NT2/D1 (cell line): ENCODE measurements at regions not wholly inside any gene's neighbourhood (a gene's known extent, or its start where the extent isn't known, plus 50 kb on each side); places are given as distances from the start of the nearest gene placed in this dataset.
A peak's percentile ranks its signal among the peaks of the same experiment; 100 is the strongest.

Experiments
- DNase-seq: peaks from one replicate; pipeline ENCODE4 v3.0.0-alpha.2; 2011; ENCODE audit warnings: low read depth, low spot score
- H3K27me3 ChIP-seq: 2 replicates; pipeline ENCODE4 v1.6.0; 2011; ENCODE audit warnings: mild to moderate bottlenecking; ENCODE audit not compliant: insufficient read length, insufficient read depth
- H3K36me3 ChIP-seq: 2 replicates; pipeline ENCODE4 v1.6.1; 2011; ENCODE audit warnings: mild to moderate bottlenecking, low read length, mixed read lengths; ENCODE audit not compliant: insufficient read depth, insufficient read length
- H3K4me1 ChIP-seq: 2 replicates; pipeline ENCODE4 v1.5.1; 2011; ENCODE audit not compliant: insufficient read depth, insufficient read length
- H3K4me3 ChIP-seq: 2 replicates; pipeline ENCODE4 v1.5.1; 2011; ENCODE audit warnings: low read depth; ENCODE audit not compliant: insufficient read length
- H3K9ac ChIP-seq: 2 replicates; pipeline ENCODE4 v1.6.0; 2011; ENCODE audit warnings: low read depth; ENCODE audit not compliant: insufficient read length
- H3K9me3 ChIP-seq: 2 replicates; pipeline ENCODE4 v1.5.1; 2011; ENCODE audit warnings: mild to moderate bottlenecking, low read length; ENCODE audit not compliant: insufficient read depth
- SUZ12 ChIP-seq: IDR thresholded peaks from 2 replicates; pipeline ENCODE4 v1.6.1; 2011; ENCODE audit not compliant: insufficient read length, insufficient read depth; ENCODE audit errors: extremely low read depth
- YY1 ChIP-seq: IDR thresholded peaks from 2 replicates; pipeline ENCODE4 v1.6.1; 2011; ENCODE audit not compliant: insufficient read length, insufficient read depth
- ZNF274 ChIP-seq: IDR thresholded peaks from 2 replicates; pipeline ENCODE4 v1.6.1; 2011; ENCODE audit warnings: mild to moderate bottlenecking, low read depth, low read length

DNA sequence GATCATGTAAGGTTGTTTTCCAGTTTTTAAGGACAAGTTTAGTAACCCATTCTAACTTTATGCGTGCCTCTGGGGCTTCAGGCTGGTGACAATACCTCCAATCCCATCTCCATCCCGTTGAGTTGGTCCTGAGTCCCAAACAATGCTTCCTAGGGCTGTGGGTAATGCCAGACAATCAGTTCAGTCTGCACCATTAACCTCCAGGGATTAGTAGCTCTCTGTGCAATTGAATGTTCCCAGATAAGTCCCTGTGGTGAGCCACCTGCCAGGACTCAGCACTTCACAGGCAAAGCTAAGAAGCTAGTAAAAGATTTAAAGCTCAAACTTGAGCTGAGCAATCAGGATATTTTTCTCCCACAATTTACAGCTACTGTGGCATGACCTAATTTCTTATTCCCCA lies 462.2 kb upstream of the PTBP2 start:
- Histone ChIP-seq H3K27me3 (no peaks in the 10 kb centered on the region), H3K4me1 (no peaks in the 10 kb centered on the region), H3K4me3 (no peak overlapping the region), H3K9me3 (no peaks in the 10 kb centered on the region), H3K9ac (no peak overlapping the region), H3K36me3 (no peaks in the 10 kb centered on the region)
- TF ChIP-seq YY1: no peak
- no peak for TF ChIP-seq ZNF274
- TF ChIP-seq SUZ12: no peak
- DNase-seq: peak; percentile 80

DNA sequence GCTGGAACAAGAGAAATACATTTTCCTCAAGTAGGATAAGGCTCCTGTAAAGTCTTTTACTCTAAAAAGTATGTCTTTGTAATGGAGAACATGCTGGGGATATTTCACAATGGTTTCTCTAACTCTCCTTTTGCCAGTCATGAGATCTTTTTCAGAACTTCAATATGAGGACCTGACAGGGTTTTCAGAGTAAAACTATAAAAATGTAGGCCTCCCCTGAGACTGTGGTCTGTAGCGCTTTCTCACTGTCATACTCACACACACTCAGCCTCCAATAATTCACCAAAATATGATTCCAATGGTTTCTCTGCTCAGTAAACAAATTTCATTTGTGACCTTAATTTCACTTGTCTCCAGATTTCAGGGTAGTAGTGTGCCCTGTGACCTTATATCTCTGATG lies 440.1 kb upstream of the PTBP2 start:
- no peaks in the 10 kb centered on the region for H3K4me1 ChIP-seq
- no peaks in the 10 kb centered on the region for H3K36me3 ChIP-seq
- no peak for DNase-seq
- no peaks in the 10 kb centered on the region for H3K27me3 ChIP-seq
- no peak for TF ChIP-seq SUZ12
- no peak for TF ChIP-seq ZNF274
- no peak for TF ChIP-seq YY1
- H3K9ac ChIP-seq: no peak overlapping the region
- 0 out of 2 replicates have a peak, but pooled peaks cover 2% of the 10 kb centered on the region for H3K9me3 ChIP-seq
- H3K4me3 ChIP-seq: no peak overlapping the region

DNA sequence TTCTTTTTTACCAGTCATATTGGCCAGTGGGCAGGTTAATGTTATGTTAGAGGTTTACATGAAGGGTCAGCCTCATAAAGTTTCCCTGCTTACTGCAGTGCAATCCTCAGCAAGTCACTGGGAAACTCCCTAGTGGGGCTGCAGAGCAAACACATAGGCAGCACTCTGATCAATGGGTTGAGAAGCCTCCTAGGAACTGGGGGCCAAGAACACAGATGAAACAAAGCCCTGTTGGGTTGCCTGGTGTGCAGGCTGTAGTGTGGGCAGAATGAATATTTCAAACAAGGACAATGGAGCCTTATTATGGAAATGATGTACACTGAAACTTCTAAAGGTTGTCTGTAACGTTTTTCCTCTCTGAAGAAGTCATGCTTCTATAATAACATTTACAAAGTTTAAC lies 431.6 kb upstream of the PTBP2 start:
- Histone ChIP-seq H3K27me3 (no peaks in the 10 kb centered on the region), H3K9me3 (peaks cover 7% of the 10 kb centered on the region; the same call in 1 of the 2 replicates), H3K9ac (no peak overlapping the region), H3K4me1 (no peaks in the 10 kb centered on the region), H3K4me3 (no peak overlapping the region), H3K36me3 (no peaks in the 10 kb centered on the region)
- no peak for TF ChIP-seq SUZ12
- TF ChIP-seq ZNF274: no peak
- no peak for TF ChIP-seq YY1
- no peak for DNase-seq

DNA sequence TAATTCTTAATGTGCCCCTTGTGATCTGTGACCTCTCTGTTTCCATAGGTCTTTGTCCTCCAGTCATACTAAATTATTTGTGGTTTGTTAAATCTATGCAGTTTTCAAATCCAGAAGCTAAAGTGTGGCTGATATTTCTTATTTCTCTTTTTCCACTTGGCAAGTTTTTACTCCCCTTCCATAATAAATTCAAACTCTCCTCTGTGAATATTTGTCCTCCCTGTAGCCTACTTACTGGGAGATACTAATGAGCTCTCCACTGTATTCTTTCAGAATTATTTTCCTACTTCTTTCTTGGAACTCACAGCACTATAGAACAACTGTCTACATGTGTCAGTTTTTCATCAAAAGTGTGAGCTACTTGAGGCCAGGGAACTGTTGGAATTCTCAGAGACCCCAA lies 430.8 kb upstream of the PTBP2 start:
- Histone ChIP-seq H3K4me3 (no peak overlapping the region), H3K9me3 (peaks cover 7% of the 10 kb centered on the region; the same call in 1 of the 2 replicates), H3K9ac (no peak overlapping the region), H3K27me3 (no peaks in the 10 kb centered on the region), H3K36me3 (no peaks in the 10 kb centered on the region), H3K4me1 (no peaks in the 10 kb centered on the region)
- no peak for DNase-seq
- TF ChIP-seq ZNF274: no peak
- TF ChIP-seq SUZ12: no peak
- TF ChIP-seq YY1: no peak

DNA sequence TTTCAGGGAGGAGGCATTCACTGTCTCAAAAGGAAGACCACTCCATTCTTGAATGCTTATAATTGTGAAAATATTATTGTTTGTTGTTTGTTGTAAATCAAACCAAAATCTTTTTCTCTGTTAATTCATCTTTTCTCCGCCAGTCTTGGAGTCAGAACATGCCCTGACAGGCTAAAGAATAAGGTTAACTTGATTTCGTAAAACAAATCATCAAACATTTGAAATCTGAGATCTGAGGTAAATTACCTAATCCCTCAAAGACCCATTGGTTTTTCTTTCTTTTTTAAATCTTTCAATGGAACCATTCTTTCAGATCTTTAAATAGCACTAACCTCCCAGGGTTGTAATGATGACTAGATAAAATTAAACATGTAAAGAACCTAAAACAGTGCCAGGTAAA lies 430.1 kb upstream of the PTBP2 start:
- Histone ChIP-seq H3K36me3 (no peaks in the 10 kb centered on the region), H3K27me3 (no peaks in the 10 kb centered on the region), H3K4me1 (no peaks in the 10 kb centered on the region), H3K9ac (no peak overlapping the region), H3K9me3 (peaks cover 5% of the 10 kb centered on the region; the same call in 1 of the 2 replicates), H3K4me3 (no peak overlapping the region)
- no peak for TF ChIP-seq ZNF274
- TF ChIP-seq SUZ12: no peak
- no peak for TF ChIP-seq YY1
- no peak for DNase-seq

DNA sequence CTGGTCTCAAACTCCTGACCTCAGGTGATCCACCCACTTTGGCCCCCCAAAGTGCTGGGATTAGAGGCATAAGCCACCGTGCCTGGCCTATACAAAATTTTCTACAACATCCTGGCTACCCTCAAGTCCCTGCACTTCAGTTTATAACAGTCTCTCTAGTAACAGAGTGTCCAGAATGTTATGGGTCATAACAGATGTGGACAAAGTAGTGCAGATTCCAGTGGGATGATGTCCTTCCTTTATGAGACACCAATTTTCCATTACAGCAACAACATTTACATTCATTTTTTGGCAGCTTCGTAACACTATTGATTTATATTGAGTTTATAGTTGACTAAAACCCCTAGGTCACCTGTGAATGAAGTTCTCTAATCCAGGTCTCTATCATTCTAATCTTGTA lies 429.4 kb upstream of the PTBP2 start:
- Histone ChIP-seq H3K9me3 (no peaks in the 10 kb centered on the region; the same call in 1 of the 2 replicates), H3K9ac (no peak overlapping the region), H3K4me3 (no peak overlapping the region), H3K36me3 (no peaks in the 10 kb centered on the region), H3K4me1 (no peaks in the 10 kb centered on the region), H3K27me3 (no peaks in the 10 kb centered on the region)
- no peak for TF ChIP-seq YY1
- no peak for TF ChIP-seq SUZ12
- TF ChIP-seq ZNF274: no peak
- no peak for DNase-seq

DNA sequence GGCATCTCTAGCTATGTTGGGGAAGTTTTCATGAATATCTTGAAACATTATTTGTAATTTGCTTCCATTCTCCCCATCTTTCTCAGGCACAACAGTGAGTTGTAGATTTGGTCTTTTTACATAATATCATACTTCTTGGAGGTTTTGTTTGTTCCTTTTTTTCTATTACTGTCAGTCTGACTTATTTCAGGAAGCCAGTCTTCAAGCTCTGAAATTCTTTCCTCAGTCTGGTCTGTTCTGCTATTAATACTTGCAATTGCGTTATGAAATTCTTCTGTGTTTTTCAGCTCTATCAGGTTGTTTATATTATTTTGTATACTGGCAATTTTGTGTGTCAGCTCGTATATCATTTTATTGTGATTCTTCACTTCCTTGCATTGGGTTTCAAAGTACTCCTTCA lies 424.6 kb upstream of the PTBP2 start:
- no peak for TF ChIP-seq SUZ12
- no peak for TF ChIP-seq ZNF274
- TF ChIP-seq YY1: no peak
- no peak for DNase-seq
- no peaks in the 10 kb centered on the region for H3K27me3 ChIP-seq
- no peak overlapping the region for H3K4me3 ChIP-seq
- no peaks in the 10 kb centered on the region for H3K9me3 ChIP-seq
- H3K9ac ChIP-seq: no peak overlapping the region
- no peaks in the 10 kb centered on the region for H3K36me3 ChIP-seq
- no peaks in the 10 kb centered on the region for H3K4me1 ChIP-seq
